ENCODE measurements at regions not wholly inside any gene's neighbourhood (a gene's known extent, or its start where the extent isn't known, plus 50 kb on each side); places are given as distances from the start of the nearest gene placed in this dataset.

DNA sequence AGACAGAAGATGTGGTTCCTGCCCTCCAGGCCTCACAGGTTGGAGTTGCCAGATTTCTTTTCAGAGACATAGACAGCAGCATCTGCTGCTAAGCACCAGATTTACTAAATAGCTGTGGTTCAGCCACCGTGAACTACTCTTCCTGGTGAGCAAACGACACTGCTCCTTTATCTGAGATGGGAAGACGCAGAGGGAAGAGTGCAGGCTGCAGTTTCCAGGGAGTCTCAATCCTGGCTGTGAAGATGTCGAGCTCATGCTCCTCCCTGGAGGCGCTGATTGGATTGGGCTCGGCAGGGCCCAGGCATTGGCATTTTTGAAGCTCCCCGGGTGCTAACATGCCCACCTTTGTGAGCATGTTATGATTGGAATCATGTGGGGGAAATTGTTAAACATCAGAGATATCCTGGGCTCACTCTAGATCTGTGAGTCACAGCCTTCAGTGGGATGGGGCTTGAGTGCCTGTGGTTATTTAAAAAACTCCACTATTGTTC, 314.8 kb downstream of the TSN start:
- TF ChIP-seq, protein P1, sequence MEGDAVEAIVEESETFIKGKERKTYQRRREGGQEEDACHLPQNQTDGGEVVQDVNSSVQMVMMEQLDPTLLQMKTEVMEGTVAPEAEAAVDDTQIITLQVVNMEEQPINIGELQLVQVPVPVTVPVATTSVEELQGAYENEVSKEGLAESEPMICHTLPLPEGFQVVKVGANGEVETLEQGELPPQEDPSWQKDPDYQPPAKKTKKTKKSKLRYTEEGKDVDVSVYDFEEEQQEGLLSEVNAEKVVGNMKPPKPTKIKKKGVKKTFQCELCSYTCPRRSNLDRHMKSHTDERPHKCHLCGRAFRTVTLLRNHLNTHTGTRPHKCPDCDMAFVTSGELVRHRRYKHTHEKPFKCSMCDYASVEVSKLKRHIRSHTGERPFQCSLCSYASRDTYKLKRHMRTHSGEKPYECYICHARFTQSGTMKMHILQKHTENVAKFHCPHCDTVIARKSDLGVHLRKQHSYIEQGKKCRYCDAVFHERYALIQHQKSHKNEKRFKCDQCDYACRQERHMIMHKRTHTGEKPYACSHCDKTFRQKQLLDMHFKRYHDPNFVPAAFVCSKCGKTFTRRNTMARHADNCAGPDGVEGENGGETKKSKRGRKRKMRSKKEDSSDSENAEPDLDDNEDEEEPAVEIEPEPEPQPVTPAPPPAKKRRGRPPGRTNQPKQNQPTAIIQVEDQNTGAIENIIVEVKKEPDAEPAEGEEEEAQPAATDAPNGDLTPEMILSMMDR (IDR thresholded peaks at IDR 0.05): no peak
- no peak for TF ChIP-seq EZH2 (IDR thresholded peaks at IDR 0.05; ENCODE audit: borderline replicate concordance, insufficient read depth, low read depth, low read length, poor library complexity, severe bottlenecking)
- Histone ChIP-seq H4K20me1 (ENCODE audit: control insufficient read depth, insufficient read depth, low read length, poor library complexity, severe bottlenecking) (no peaks in the 10 kb centered on the region), H3K27ac (ENCODE audit: low read length in 2 of 2) (no peak overlapping the region), H3K9me3 (ENCODE audit: control extremely low read depth in 1 of 3, control insufficient read depth in 2 of 3, insufficient read depth in 1 of 3, low read length in 2 of 3) (peaks cover 0 to 3% (median 0%) of the 10 kb centered on the region in 3 donors), H3K4me1 (ENCODE audit: control insufficient read depth in 2 of 2, insufficient read depth in 2 of 2, low read length in 2 of 2) (no peaks in the 10 kb centered on the region), H3K4me2 (replicated peaks; ENCODE audit: low read depth, low read length, poor library complexity, severe bottlenecking) (no peak overlapping the region), H3K27me3 (replicated peaks in 1 of 4; ENCODE audit: control extremely low read depth in 1 of 4, control insufficient read depth in 3 of 4, insufficient read depth in 4 of 4, low read length in 3 of 4) (no peaks in the 10 kb centered on the region), H3K36me3 (replicated peaks in 1 of 2; ENCODE audit: control extremely low read depth in 1 of 2, control insufficient read depth in 1 of 2, extremely low read depth in 1 of 2, insufficient read depth in 2 of 2, low read length in 1 of 2) (no peaks in the 10 kb centered on the region), H2AFZ (ENCODE audit: insufficient read depth, low read depth, low read length, poor library complexity, severe bottlenecking) (no peak overlapping the region), H3K79me2 (ENCODE audit: control insufficient read depth, insufficient read depth, low read length) (no peaks in the 10 kb centered on the region), H3K9ac (ENCODE audit: low read length) (no peak overlapping the region), H3K4me3 (ENCODE audit: control extremely low read depth in 1 of 5, extremely low read depth in 1 of 5, insufficient read depth in 1 of 5, low read depth in 2 of 5, low read length in 4 of 5) (no peak overlapping the region)
- Mint-ChIP-seq H3K27ac (no peak overlapping the region), H3K4me3 (no peak overlapping the region), H3K4me1 (no peaks in the 10 kb centered on the region), H3K9me3 (ENCODE audit: insufficient read depth) (no peaks in the 10 kb centered on the region), H3K27me3 (no peaks in the 10 kb centered on the region)
- no peak for ATAC-seq (ENCODE audit: low read depth)
- intact Hi-C loops (cut with micrococcal nuclease): no loop called here
- no peak for DNase-seq
- WGBS (ENCODE audit: insufficient coverage): 91% methylated on average over 7 of the region's 7 CpGs
- POLR2A ChIA-PET: no interaction called here
- CTCF ChIA-PET: no interaction called here

DNA sequence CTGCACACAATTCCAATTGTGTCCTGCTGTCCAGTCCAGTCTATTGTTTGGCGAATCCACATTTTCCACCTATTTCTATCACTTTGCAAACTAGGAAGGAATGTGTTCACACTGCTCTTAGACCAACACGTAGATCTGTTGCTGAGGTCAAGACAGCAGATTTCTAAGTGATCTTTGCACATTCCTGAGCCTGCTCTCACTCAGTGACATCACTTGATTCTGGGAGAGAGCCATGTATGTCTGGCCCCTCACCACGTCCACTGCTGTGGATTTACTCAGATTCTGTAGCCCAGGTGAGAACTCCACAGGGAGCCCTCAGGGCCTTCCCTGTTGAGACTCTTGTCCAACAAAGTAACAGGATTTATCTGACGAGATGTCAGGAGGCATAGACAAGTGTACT, 317.2 kb downstream of the TSN start:
- Histone ChIP-seq H3K9me3 (ENCODE audit: control extremely low read depth in 1 of 3, control insufficient read depth in 2 of 3, insufficient read depth in 1 of 3, low read length in 2 of 3) (peaks cover 0 to 3% (median 0%) of the 10 kb centered on the region in 3 donors), H3K4me2 (replicated peaks; ENCODE audit: low read depth, low read length, poor library complexity, severe bottlenecking) (no peak overlapping the region), H3K79me2 (ENCODE audit: control insufficient read depth, insufficient read depth, low read length) (no peaks in the 10 kb centered on the region), H3K4me3 (ENCODE audit: control extremely low read depth in 1 of 5, extremely low read depth in 1 of 5, insufficient read depth in 1 of 5, low read depth in 2 of 5, low read length in 4 of 5) (no peak overlapping the region), H4K20me1 (ENCODE audit: control insufficient read depth, insufficient read depth, low read length, poor library complexity, severe bottlenecking) (no peaks in the 10 kb centered on the region), H3K27ac (ENCODE audit: low read length in 2 of 2) (no peak overlapping the region), H2AFZ (ENCODE audit: insufficient read depth, low read depth, low read length, poor library complexity, severe bottlenecking) (no peak overlapping the region), H3K9ac (ENCODE audit: low read length) (no peak overlapping the region), H3K36me3 (replicated peaks in 1 of 2; ENCODE audit: control extremely low read depth in 1 of 2, control insufficient read depth in 1 of 2, extremely low read depth in 1 of 2, insufficient read depth in 2 of 2, low read length in 1 of 2) (no peaks in the 10 kb centered on the region), H3K27me3 (replicated peaks in 1 of 4; ENCODE audit: control extremely low read depth in 1 of 4, control insufficient read depth in 3 of 4, insufficient read depth in 4 of 4, low read length in 3 of 4) (no peaks in the 10 kb centered on the region), H3K4me1 (ENCODE audit: control insufficient read depth in 2 of 2, insufficient read depth in 2 of 2, low read length in 2 of 2) (no peaks in the 10 kb centered on the region)
- CTCF ChIA-PET: no interaction called here
- no peaks in the 10 kb centered on the region for H3K9me3 Mint-ChIP-seq (ENCODE audit: insufficient read depth)
- no peak for ATAC-seq (ENCODE audit: low read depth)
- H3K27ac Mint-ChIP-seq: no peak overlapping the region
- no peak for TF ChIP-seq EZH2 (IDR thresholded peaks at IDR 0.05; ENCODE audit: borderline replicate concordance, insufficient read depth, low read depth, low read length, poor library complexity, severe bottlenecking)
- TF ChIP-seq, protein P1 (IDR thresholded peaks at IDR 0.05): no peak
- intact Hi-C loops (cut with micrococcal nuclease): no loop called here
- no peaks in the 10 kb centered on the region for H3K4me1 Mint-ChIP-seq
- no peaks in the 10 kb centered on the region for H3K27me3 Mint-ChIP-seq
- no peak overlapping the region for H3K4me3 Mint-ChIP-seq
- 79% methylated on average over 3 of the region's 4 CpGs for WGBS (ENCODE audit: insufficient coverage)
- POLR2A ChIA-PET: no interaction called here
- no peak for DNase-seq
